H9 (cell line): ENCODE measurements at regions not wholly inside any gene's neighbourhood (a gene's known extent, or its start where the extent isn't known, plus 50 kb on each side); places are given as distances from the start of the nearest gene placed in this dataset.
"Not testable (repeated sequence)": the region's sequence is repeated elsewhere in the genome, so short reads cannot be mapped to it uniquely, and the experiment has no call there.

Experiments used
- DNase-seq: peaks from one replicate; pipeline ENCODE4 v3.0.0-alpha.2; 2017
- H2AFZ ChIP-seq: one replicate; pipeline ENCODE4 v1.6.1; 2013; ENCODE audit warnings: mild to moderate bottlenecking, low read length, control low read depth, moderate library complexity
- H2AK5ac ChIP-seq: 2 replicates; pipeline ENCODE4 v1.6.1; 2013; ENCODE audit warnings: low read length, control low read depth, mixed read lengths; ENCODE audit not compliant: insufficient read length
- H2BK120ac ChIP-seq: one replicate; pipeline ENCODE4 v1.6.1; 2013; ENCODE audit warnings: low read depth, mild to moderate bottlenecking, low read length, control low read depth, inconsistent platforms; ENCODE audit not compliant: poor library complexity, severe bottlenecking
- H2BK12ac ChIP-seq: 2 replicates; pipeline ENCODE4 v1.6.1; 2013; ENCODE audit warnings: low read length, control low read depth, mixed read lengths, low read depth; ENCODE audit not compliant: insufficient read length
- H2BK15ac ChIP-seq: 2 replicates; pipeline ENCODE4 v1.6.1; 2013; ENCODE audit warnings: low read depth, low read length, control low read depth
- H2BK20ac ChIP-seq: one replicate; pipeline ENCODE4 v1.6.1; 2013; ENCODE audit warnings: low read depth, mild to moderate bottlenecking, low read length, control low read depth, inconsistent platforms; ENCODE audit not compliant: poor library complexity, severe bottlenecking
- H2BK5ac ChIP-seq: 2 replicates; pipeline ENCODE4 v1.6.1; 2013; ENCODE audit warnings: low read length, control low read depth, mixed read lengths; ENCODE audit not compliant: insufficient read length
- H3K14ac ChIP-seq: 2 replicates; pipeline ENCODE4 v1.6.1; 2013; ENCODE audit warnings: low read length, control low read depth; ENCODE audit not compliant: insufficient read depth
- H3K18ac ChIP-seq: 2 replicates; pipeline ENCODE4 v1.6.1; 2013; ENCODE audit warnings: low read depth, mild to moderate bottlenecking, mixed read lengths, low read length, control low read depth; ENCODE audit not compliant: insufficient read length
- H3K23ac ChIP-seq: 2 replicates; pipeline ENCODE4 v1.6.1; 2013; ENCODE audit warnings: low read length, control low read depth, mixed read lengths, low read depth; ENCODE audit not compliant: insufficient read length
- H3K23me2 ChIP-seq: 2 replicates; pipeline ENCODE4 v1.6.1; 2013; ENCODE audit warnings: low read depth, mild to moderate bottlenecking, mixed read lengths, low read length, control low read depth; ENCODE audit not compliant: insufficient read length, poor library complexity, severe bottlenecking
- H3K27ac ChIP-seq: 2 replicates; pipeline ENCODE4 v1.5.1; 2013; ENCODE audit warnings: low read length, control low read depth, mixed read lengths, low read depth; ENCODE audit not compliant: insufficient read length
- H3K27me3 ChIP-seq: 2 replicates; pipeline ENCODE4 v1.6.1; 2013; ENCODE audit warnings: low read length, control low read depth, inconsistent platforms; ENCODE audit not compliant: insufficient read depth
- H3K4ac ChIP-seq: 2 replicates; pipeline ENCODE4 v1.6.1; 2013; ENCODE audit warnings: low read depth, mild to moderate bottlenecking, control low read depth, inconsistent platforms, low read length, moderate library complexity
- H3K4me1 ChIP-seq: 2 replicates; pipeline ENCODE4 v1.6.1; 2013; ENCODE audit warnings: low read length, control low read depth, inconsistent platforms; ENCODE audit not compliant: insufficient read depth
- H3K4me2 ChIP-seq: 2 replicates; pipeline ENCODE4 v1.6.1; 2013; ENCODE audit warnings: low read length, control low read depth, mixed read lengths; ENCODE audit not compliant: insufficient read length, insufficient read depth
- H3K56ac ChIP-seq: 2 replicates; pipeline ENCODE4 v1.6.1; 2013; ENCODE audit warnings: low read depth, mild to moderate bottlenecking, mixed read lengths, low read length, control low read depth; ENCODE audit not compliant: insufficient read length
- H3K79me1 ChIP-seq: 2 replicates; pipeline ENCODE4 v1.6.1; 2013; ENCODE audit warnings: low read depth, mild to moderate bottlenecking, moderate library complexity, low read length, control low read depth, inconsistent platforms; ENCODE audit not compliant: insufficient read depth, poor library complexity, severe bottlenecking
- H3K79me2 ChIP-seq: 2 replicates; pipeline ENCODE4 v1.6.1; 2013; ENCODE audit warnings: low read length, control low read depth, inconsistent platforms; ENCODE audit not compliant: insufficient read depth
- H3K9ac ChIP-seq: 2 replicates; pipeline ENCODE4 v1.6.1; 2013; ENCODE audit warnings: low read length, control low read depth, mixed read lengths; ENCODE audit not compliant: insufficient read length; ENCODE audit errors: extremely low read depth
- H3K9me3 ChIP-seq: one replicate; pipeline ENCODE4 v1.6.1; 2013; ENCODE audit warnings: low read depth, low read length, inconsistent platforms; ENCODE audit not compliant: control insufficient read depth
- H3T11ph ChIP-seq: one replicate; pipeline ENCODE4 v1.6.1; 2013; ENCODE audit warnings: mild to moderate bottlenecking, low read length, control low read depth, inconsistent platforms
- H4K20me1 ChIP-seq: one replicate; pipeline ENCODE4 v1.6.1; 2013; ENCODE audit not compliant: control insufficient read depth, insufficient read length, insufficient read depth
- H4K5ac ChIP-seq: 2 replicates; pipeline ENCODE4 v1.6.1; 2013; ENCODE audit warnings: low read depth, mild to moderate bottlenecking, mixed read lengths, low read length, control low read depth; ENCODE audit not compliant: insufficient read length
- H4K8ac ChIP-seq: replicated peaks from 2 replicates; pipeline ENCODE4 v1.6.1; 2013; ENCODE audit warnings: low read length, control low read depth, mixed read lengths, low read depth; ENCODE audit not compliant: insufficient read length
- H4K91ac ChIP-seq: 2 replicates; pipeline ENCODE4 v1.6.1; 2013; ENCODE audit warnings: low read depth, mild to moderate bottlenecking, moderate library complexity, mixed read lengths, low read length, control low read depth; ENCODE audit not compliant: insufficient read length
- H3K27ac Mint-ChIP-seq, 3 experiments: 2 replicates in 2 of 3; 3 replicates in 1 of 3; pipeline ENCODE4 v1.8.0; 2020 to 2021; ENCODE audit warnings: mixed read lengths in 3 of 3, mild to moderate bottlenecking in 1 of 3, moderate library complexity in 1 of 3
- H3K27me3 Mint-ChIP-seq: 2 replicates; pipeline ENCODE4 v1.8.0; 2021; ENCODE audit warnings: low read depth, mild to moderate bottlenecking, moderate library complexity, mixed read lengths
- H3K36me3 Mint-ChIP-seq, 3 experiments: 2 replicates in 2 of 3; 3 replicates in 1 of 3; pipeline ENCODE4 v1.8.0; 2020 to 2021; ENCODE audit warnings: low read depth in 3 of 3, mixed read lengths in 3 of 3; ENCODE audit not compliant: insufficient read depth in 1 of 3
- H3K4me1 Mint-ChIP-seq, 2 experiments: 2 replicates each; pipeline ENCODE4 v1.8.0; 2020; ENCODE audit warnings: mixed read lengths in 2 of 2
- H3K4me3 Mint-ChIP-seq, 2 experiments: 2 replicates in 1 of 2; 3 replicates in 1 of 2; pipeline ENCODE4 v1.8.0; 2020 to 2021; ENCODE audit warnings: mild to moderate bottlenecking in 2 of 2, mixed read lengths in 2 of 2, moderate library complexity in 1 of 2
- H3K9me3 Mint-ChIP-seq, 2 experiments: 2 replicates in 1 of 2; 3 replicates in 1 of 2; pipeline ENCODE4 v1.8.0; 2020; ENCODE audit warnings: mild to moderate bottlenecking in 2 of 2, mixed read lengths in 2 of 2, moderate library complexity in 1 of 2
- CTCF ChIP-seq: fragments of 200-600 bp; sonication (generic); conservative IDR thresholded peaks from 3 replicates; pipeline ENCODE4 v1.8.0; 2021; ENCODE audit warnings: antibody characterized with exemption, mild to moderate bottlenecking
- WGBS: extraction: QIAGEN DNeasy Blood & Tissue Kit; methylation state at CpG from one replicate; pipeline ENCODE4 v1.1.7; 2013; ENCODE audit warnings: missing lambda C conversion rate, low lambda C conversion rate, mixed read lengths; ENCODE audit not compliant: insufficient read length; ENCODE audit errors: extremely low coverage; 5-methylcytosine and 5-hydroxymethylcytosine counted together

- Histone ChIP-seq H3K23ac (no peak overlapping the region), H2BK5ac (no peak overlapping the region), H3K79me2 (no peaks in the 10 kb centered on the region), H2AK5ac (no peak overlapping the region), H4K91ac (no peak overlapping the region), H3T11ph (no peak overlapping the region), H3K27me3 (no peaks in the 10 kb centered on the region; the same call in 1 of the 2 replicates), H4K20me1 (no peaks in the 10 kb centered on the region), H3K18ac (no peak overlapping the region), H2BK120ac (no peak overlapping the region), H3K4me1 (no peaks in the 10 kb centered on the region), H3K79me1 (no peaks in the 10 kb centered on the region), H2BK15ac (no peak overlapping the region), H3K56ac (no peak overlapping the region), H2BK20ac (no peak overlapping the region), H4K5ac (no peak overlapping the region), H3K4ac (no peak overlapping the region), H3K9ac (no peak overlapping the region), H3K23me2 (no peaks in the 10 kb centered on the region), H2AFZ (no peak overlapping the region), H3K4me2 (no peak overlapping the region), H3K9me3 (no peaks in the 10 kb centered on the region), H3K27ac (no peak overlapping the region), H3K14ac (no peak overlapping the region), H2BK12ac (no peak overlapping the region), H4K8ac (no peak overlapping the region)
- Mint-ChIP-seq H3K36me3 (no peaks in the 10 kb centered on the region; a peak in 1 of 7 replicates), H3K4me3 (no peak overlapping the region), H3K9me3 (no peaks in the 10 kb centered on the region), H3K27me3 (peaks cover 90% of the 10 kb centered on the region), H3K27ac (no peak overlapping the region), H3K4me1 (peaks cover 3 to 4% of the 10 kb centered on the region in 2 experiments; a peak in 3 of 4 replicates)
- DNase-seq: no peak
- no peak for TF ChIP-seq CTCF
- no CpG with 5 or more reads among the region's 8 CpGs for WGBS
These were observed 384.4 kb upstream of the AUTS2 start for GRCh38 chr7:69213878-69214277.

- H3K23ac ChIP-seq, H3K36me3 Mint-ChIP-seq, H3K4me1 ChIP-seq, H3K9me3 Mint-ChIP-seq, DNase-seq, H2BK120ac ChIP-seq, H3K27ac Mint-ChIP-seq, H3K4ac ChIP-seq, H3K79me1 ChIP-seq, H3K27me3 ChIP-seq, H3K9ac ChIP-seq, H4K8ac ChIP-seq, H3K56ac ChIP-seq, H3K9me3 ChIP-seq, H3K18ac ChIP-seq, H3K14ac ChIP-seq, H3K27ac ChIP-seq, H4K20me1 ChIP-seq, H3K79me2 ChIP-seq, H3K4me3 Mint-ChIP-seq, H3K4me2 ChIP-seq, H2BK5ac ChIP-seq, H3T11ph ChIP-seq, H2BK15ac ChIP-seq, H3K23me2 ChIP-seq, H3K4me1 Mint-ChIP-seq, H4K5ac ChIP-seq, H2BK20ac ChIP-seq, H2AFZ ChIP-seq, H2BK12ac ChIP-seq, H2AK5ac ChIP-seq, H4K91ac ChIP-seq: not testable (repeated sequence)
- peaks cover 95% of the 10 kb centered on the region for H3K27me3 Mint-ChIP-seq
- no CpG with 5 or more reads among the region's 10 CpGs for WGBS
These were observed 382.8 kb upstream of the AUTS2 start for GRCh38 chr7:69215516-69215915.
